ENCODE measurements at regions not wholly inside any gene's neighbourhood (a gene's known extent, or its start where the extent isn't known, plus 50 kb on each side); places are given as distances from the start of the nearest gene placed in this dataset.

DNA sequence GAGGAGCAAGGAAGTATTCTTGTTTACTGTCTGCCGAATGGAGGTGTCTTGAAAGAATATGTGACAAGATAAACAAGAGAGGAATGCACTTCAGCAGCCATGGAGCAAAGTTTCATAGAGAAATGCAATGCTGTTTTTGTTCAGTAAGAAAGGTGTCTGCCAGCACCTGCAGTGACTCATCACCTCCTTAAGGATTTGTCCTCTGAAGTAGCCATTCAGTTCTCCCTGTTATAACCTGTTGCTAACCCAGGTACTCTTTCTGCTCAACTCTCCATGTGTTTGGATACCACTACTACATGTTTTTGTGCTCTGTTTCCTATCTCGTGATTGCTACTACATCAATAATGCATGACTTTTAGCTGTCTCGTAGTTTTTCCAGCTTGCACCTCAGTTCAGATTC, 328.9 kb downstream of the CHL1 start:
- H4K20me1 ChIP-seq (ENCODE audit: insufficient read depth, low read length): no peaks in the 10 kb centered on the region
- no peaks in the 10 kb centered on the region for H3K27me3 ChIP-seq (ENCODE audit: insufficient read depth, low read length, poor library complexity)
- H3K27ac ChIP-seq (ENCODE audit: low read length): no peak overlapping the region
- TF ChIP-seq EZH2 (IDR thresholded peaks at IDR 0.05; ENCODE audit: borderline replicate concordance, low read depth, low read length, severe bottlenecking): no peak
- TF ChIP-seq, protein P1, sequence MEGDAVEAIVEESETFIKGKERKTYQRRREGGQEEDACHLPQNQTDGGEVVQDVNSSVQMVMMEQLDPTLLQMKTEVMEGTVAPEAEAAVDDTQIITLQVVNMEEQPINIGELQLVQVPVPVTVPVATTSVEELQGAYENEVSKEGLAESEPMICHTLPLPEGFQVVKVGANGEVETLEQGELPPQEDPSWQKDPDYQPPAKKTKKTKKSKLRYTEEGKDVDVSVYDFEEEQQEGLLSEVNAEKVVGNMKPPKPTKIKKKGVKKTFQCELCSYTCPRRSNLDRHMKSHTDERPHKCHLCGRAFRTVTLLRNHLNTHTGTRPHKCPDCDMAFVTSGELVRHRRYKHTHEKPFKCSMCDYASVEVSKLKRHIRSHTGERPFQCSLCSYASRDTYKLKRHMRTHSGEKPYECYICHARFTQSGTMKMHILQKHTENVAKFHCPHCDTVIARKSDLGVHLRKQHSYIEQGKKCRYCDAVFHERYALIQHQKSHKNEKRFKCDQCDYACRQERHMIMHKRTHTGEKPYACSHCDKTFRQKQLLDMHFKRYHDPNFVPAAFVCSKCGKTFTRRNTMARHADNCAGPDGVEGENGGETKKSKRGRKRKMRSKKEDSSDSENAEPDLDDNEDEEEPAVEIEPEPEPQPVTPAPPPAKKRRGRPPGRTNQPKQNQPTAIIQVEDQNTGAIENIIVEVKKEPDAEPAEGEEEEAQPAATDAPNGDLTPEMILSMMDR (IDR thresholded peaks at IDR 0.05; ENCODE audit: borderline replicate concordance, extremely low read depth, low read length, poor library complexity, severe bottlenecking): no peak
- no peaks in the 10 kb centered on the region for H3K9me3 ChIP-seq (ENCODE audit: insufficient read depth, low read length, severe bottlenecking)
- no peak overlapping the region for H3K4me3 ChIP-seq (ENCODE audit: low read depth in 1 of 2, low read length in 2 of 2)
- no peak for ATAC-seq (ENCODE audit: insufficient read depth, low read depth)
- H2AFZ ChIP-seq (ENCODE audit: low read depth, low read length): no peak overlapping the region
- DNase-seq: no peak
- H3K4me1 ChIP-seq (ENCODE audit: insufficient read depth, low read length): no peaks in the 10 kb centered on the region
- no peak overlapping the region for H3K4me2 ChIP-seq (ENCODE audit: insufficient read depth, low read length)
- no peaks in the 10 kb centered on the region for H3K36me3 ChIP-seq (ENCODE audit: insufficient read depth, low read length)
- H3K9ac ChIP-seq (ENCODE audit: low read depth, low read length): no peak overlapping the region
- H3K79me2 ChIP-seq (ENCODE audit: insufficient read depth, low read length): no peaks in the 10 kb centered on the region

DNA sequence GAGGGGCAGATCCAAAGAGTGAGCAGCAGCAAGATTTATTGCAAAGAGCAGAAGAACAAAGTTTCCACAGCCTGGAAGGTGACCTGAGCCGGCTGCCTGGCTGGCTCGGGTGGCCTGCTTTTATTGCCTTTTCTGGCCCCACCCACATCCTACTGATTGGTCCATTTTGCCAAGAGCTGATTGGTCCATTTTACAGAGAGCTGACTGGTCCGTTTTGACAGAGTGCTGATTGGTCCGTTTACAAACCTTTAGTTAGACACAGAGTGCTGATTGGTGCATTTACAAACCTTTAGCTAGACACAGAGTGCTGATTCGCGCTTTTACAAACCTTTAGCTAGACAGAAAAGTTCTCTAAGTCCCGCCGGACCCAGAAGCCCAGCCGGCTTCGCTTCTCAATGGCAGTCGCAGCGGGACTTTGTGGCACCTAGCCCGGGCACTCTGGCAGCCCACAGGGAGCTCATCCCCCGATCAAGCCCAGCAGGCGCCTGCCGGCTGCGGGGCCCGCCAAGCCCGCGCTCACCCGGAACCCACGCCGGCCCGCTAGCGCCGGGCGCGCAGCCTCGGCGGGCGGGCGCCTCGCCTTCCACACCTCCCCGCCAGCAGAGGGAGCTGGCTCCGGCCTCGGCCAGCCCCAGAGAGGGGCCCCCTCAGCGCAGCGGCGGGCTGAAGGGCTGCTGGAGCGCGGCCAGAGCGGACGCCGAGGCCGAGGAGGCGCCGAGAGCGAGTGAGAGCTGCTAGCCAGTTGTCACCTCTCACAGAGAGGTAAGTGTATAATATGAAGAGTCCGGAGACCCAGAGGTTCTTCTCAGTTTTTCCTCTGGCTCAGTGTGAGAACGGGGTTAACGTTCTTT, 339.2 kb downstream of the CHL1 start:
- TF ChIP-seq, protein P1 (IDR thresholded peaks at IDR 0.05; ENCODE audit: borderline replicate concordance, extremely low read depth, low read length, poor library complexity, severe bottlenecking): no peak
- TF ChIP-seq EZH2 (IDR thresholded peaks at IDR 0.05; ENCODE audit: borderline replicate concordance, low read depth, low read length, severe bottlenecking): no peak
- ATAC-seq (ENCODE audit: insufficient read depth, low read depth) (no peak), DNase-seq (no peak)
- no peaks in the 10 kb centered on the region for H3K79me2 ChIP-seq (ENCODE audit: insufficient read depth, low read length)
- no peaks in the 10 kb centered on the region for H4K20me1 ChIP-seq (ENCODE audit: insufficient read depth, low read length)
- H3K27me3 ChIP-seq (ENCODE audit: insufficient read depth, low read length, poor library complexity): no peaks in the 10 kb centered on the region
- no peak overlapping the region for H3K9ac ChIP-seq (ENCODE audit: low read depth, low read length)
- no peak overlapping the region for H2AFZ ChIP-seq (ENCODE audit: low read depth, low read length)
- H3K4me1 ChIP-seq (ENCODE audit: insufficient read depth, low read length): no peaks in the 10 kb centered on the region
- H3K27ac ChIP-seq (ENCODE audit: low read length): no peak overlapping the region
- peaks cover 7% of the 10 kb centered on the region for H3K9me3 ChIP-seq (ENCODE audit: insufficient read depth, low read length, severe bottlenecking)
- H3K36me3 ChIP-seq (ENCODE audit: insufficient read depth, low read length): no peaks in the 10 kb centered on the region
- H3K4me3 ChIP-seq (ENCODE audit: low read depth in 1 of 2, low read length in 2 of 2): no peak overlapping the region
- H3K4me2 ChIP-seq (ENCODE audit: insufficient read depth, low read length): no peak overlapping the region

DNA sequence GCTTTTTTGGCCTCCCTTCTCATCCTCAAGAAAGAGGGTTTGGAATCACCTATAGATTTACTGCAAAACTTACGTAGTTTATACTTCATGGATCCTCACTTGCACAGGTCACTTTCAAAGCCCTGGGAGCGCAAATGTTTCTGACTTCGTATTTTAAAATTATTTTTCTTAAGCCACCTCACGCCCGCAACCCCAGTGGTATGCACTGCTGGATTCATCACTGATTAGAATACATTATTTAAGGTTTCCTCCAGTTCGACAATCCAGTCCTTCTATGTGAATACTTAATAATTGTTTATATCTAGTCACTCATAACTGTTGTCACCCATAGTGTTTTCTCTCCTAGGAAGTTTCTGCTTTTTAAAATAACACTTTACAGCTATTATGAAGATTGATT, 339.9 kb downstream of the CHL1 start:
- H3K4me3 ChIP-seq (ENCODE audit: low read depth in 1 of 2, low read length in 2 of 2): no peak overlapping the region

More for the DNA sequence above, 339.9 kb downstream of the CHL1 start:
- no peak for DNase-seq
- H3K4me2 ChIP-seq (ENCODE audit: insufficient read depth, low read length): no peak overlapping the region
- no peak overlapping the region for H3K27ac ChIP-seq (ENCODE audit: low read length)
- H3K27me3 ChIP-seq (ENCODE audit: insufficient read depth, low read length, poor library complexity): no peaks in the 10 kb centered on the region
- no peak for ATAC-seq (ENCODE audit: insufficient read depth, low read depth)
- H2AFZ ChIP-seq (ENCODE audit: low read depth, low read length): no peak overlapping the region
- TF ChIP-seq, protein P1 (IDR thresholded peaks at IDR 0.05; ENCODE audit: borderline replicate concordance, extremely low read depth, low read length, poor library complexity, severe bottlenecking): no peak
- no peak for TF ChIP-seq EZH2 (IDR thresholded peaks at IDR 0.05; ENCODE audit: borderline replicate concordance, low read depth, low read length, severe bottlenecking)
- peaks cover 7% of the 10 kb centered on the region for H3K9me3 ChIP-seq (ENCODE audit: insufficient read depth, low read length, severe bottlenecking)
- no peak overlapping the region for H3K9ac ChIP-seq (ENCODE audit: low read depth, low read length)
- no peaks in the 10 kb centered on the region for H3K4me1 ChIP-seq (ENCODE audit: insufficient read depth, low read length)
- no peaks in the 10 kb centered on the region for H3K36me3 ChIP-seq (ENCODE audit: insufficient read depth, low read length)
- no peaks in the 10 kb centered on the region for H4K20me1 ChIP-seq (ENCODE audit: insufficient read depth, low read length)
- H3K79me2 ChIP-seq (ENCODE audit: insufficient read depth, low read length): no peaks in the 10 kb centered on the region
